HL-60/S4 treated with retinoic acid at 250 ng/mL for 4 days and 3 days (cell line): ENCODE measurements at regions not wholly inside any gene's neighbourhood (a gene's known extent, or its start where the extent isn't known, plus 50 kb on each side); places are given as distances from the start of the nearest gene placed in this dataset.

ENCODE experiments used
- in situ Hi-C: fragments of 300-500 bp; cut with MboI; formaldehyde crosslinking; loops from 2 replicates; pipeline ENCODE4 v1.7.0; 2022; ENCODE audit warnings: low sequenced_read_pairs

- in situ Hi-C loops, result no loop called here
These were observed 223.6 kb upstream of the CIBAR2 start for GRCh38 chr16:85335584-85336491.

- in situ Hi-C loops, result no loop called here
These were observed 225.8 kb upstream of the CIBAR2 start for GRCh38 chr16:85337910-85338637.

GRCh38 chr16:85338638-85338982, 226.3 kb upstream of the CIBAR2 start:
- in situ Hi-C loops, result no loop called here

GRCh38 chr16:85338989-85339685, 226.9 kb upstream of the CIBAR2 start:
- in situ Hi-C loops, result no loop called here

- in situ Hi-C loops, result no loop called here
These were observed 229.9 kb upstream of the CIBAR2 start for GRCh38 chr16:85341972-85342695.

GRCh38 chr16:85344502-85345128, 232.3 kb upstream of the CIBAR2 start:
- in situ Hi-C loops, result no loop called here

- in situ Hi-C loops, result no loop called here
These were observed 232.9 kb upstream of the CIBAR2 start for GRCh38 chr16:85345129-85345639.

GRCh38 chr16:85346404-85347212, 234.3 kb upstream of the CIBAR2 start:
- in situ Hi-C loops, result no loop called here

- in situ Hi-C loops, result no loop called here
These were observed 234.9 kb upstream of the CIBAR2 start for GRCh38 chr16:85347213-85347591.

- in situ Hi-C loops, result no loop called here
These were observed 236.0 kb upstream of the CIBAR2 start for GRCh38 chr16:85348065-85348840.

- in situ Hi-C loops, result no loop called here
These were observed 236.7 kb upstream of the CIBAR2 start for GRCh38 chr16:85348911-85349334.

GRCh38 chr16:85349365-85350145, 237.3 kb upstream of the CIBAR2 start:
- in situ Hi-C loops, result no loop called here

- in situ Hi-C loops, result no loop called here
These were observed 238.0 kb upstream of the CIBAR2 start for GRCh38 chr16:85350146-85350728.

GRCh38 chr16:85350973-85351372, 238.7 kb upstream of the CIBAR2 start:
- in situ Hi-C loops, result no loop called here

- in situ Hi-C loops, result no loop called here
These were observed 240.7 kb upstream of the CIBAR2 start for GRCh38 chr16:85353013-85353412.

- in situ Hi-C loops, result no loop called here
These were observed 241.8 kb upstream of the CIBAR2 start for GRCh38 chr16:85353839-85354685.
